ENCODE measurements at regions not wholly inside any gene's neighbourhood (a gene's known extent, or its start where the extent isn't known, plus 50 kb on each side); places are given as distances from the start of the nearest gene placed in this dataset.

DNA sequence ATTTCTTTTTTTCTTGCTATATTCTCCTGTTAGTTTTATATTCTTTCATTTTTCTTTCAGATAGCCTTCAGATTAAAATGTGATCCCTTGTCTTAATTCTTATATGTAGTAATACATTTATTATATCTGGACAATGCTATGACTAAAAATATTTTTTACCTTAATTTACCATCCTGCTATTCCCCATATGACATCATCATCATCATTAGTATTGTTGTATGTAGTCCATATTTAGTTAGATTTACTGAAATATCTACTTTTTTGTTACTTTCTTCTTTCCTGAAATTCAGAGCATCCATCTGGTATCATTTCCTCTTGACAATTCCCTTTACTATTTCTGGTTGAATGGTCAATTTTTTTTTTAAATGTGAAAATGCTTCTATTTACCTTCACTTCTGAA lies 951.6 kb upstream of the POU3F3 start:
- H3K9me3 ChIP-seq, result peaks cover 0 to 17% (median 0%) of the 10 kb centered on the region in 8 donors
- no peaks in the 10 kb centered on the region for H3K27me3 ChIP-seq (replicated peaks in 1 of 7)
- intact Hi-C loops (cut with DNase I; ENCODE audit: low total_unique reads), result no loop called here
- no peak overlapping the region for H3K4me3 ChIP-seq
- H3K36me3 ChIP-seq, result no peaks in the 10 kb centered on the region
- no peak for DNase-seq
- no peaks in the 10 kb centered on the region for H3K4me1 ChIP-seq
- no peak overlapping the region for H3K27ac ChIP-seq
- TF ChIP-seq POLR2A (IDR thresholded peaks at IDR 0.05) (no peak), POLR2AphosphoS5 (IDR thresholded peaks at IDR 0.05) (no peak), CTCF (IDR thresholded peaks at IDR 0.05 in 8 of 11, conservative IDR thresholded peaks at IDR 0.05 in 3 of 11) (no peak)

- Histone ChIP-seq H3K36me3 (no peaks in the 10 kb centered on the region), H3K9me3 (peaks cover 0 to 13% (median 5%) of the 10 kb centered on the region in 8 donors), H3K4me1 (no peaks in the 10 kb centered on the region), H3K27ac (no peak overlapping the region), H3K27me3 (replicated peaks in 1 of 7) (no peaks in the 10 kb centered on the region), H3K4me3 (no peak overlapping the region)
- DNase-seq, result no peak
- intact Hi-C loops (cut with DNase I; ENCODE audit: low total_unique reads), result no loop called here
- TF ChIP-seq POLR2AphosphoS5 (IDR thresholded peaks at IDR 0.05) (no peak), POLR2A (IDR thresholded peaks at IDR 0.05) (no peak)
Measured at GRCh38 chr2:103921161-103921560, 932.8 kb upstream of the POU3F3 start.

- DNase-seq, result no peak
- intact Hi-C loops (cut with DNase I; ENCODE audit: low total_unique reads), result no loop called here
Measured at GRCh38 chr2:103942199-103942598, 911.7 kb upstream of the POU3F3 start.

DNA sequence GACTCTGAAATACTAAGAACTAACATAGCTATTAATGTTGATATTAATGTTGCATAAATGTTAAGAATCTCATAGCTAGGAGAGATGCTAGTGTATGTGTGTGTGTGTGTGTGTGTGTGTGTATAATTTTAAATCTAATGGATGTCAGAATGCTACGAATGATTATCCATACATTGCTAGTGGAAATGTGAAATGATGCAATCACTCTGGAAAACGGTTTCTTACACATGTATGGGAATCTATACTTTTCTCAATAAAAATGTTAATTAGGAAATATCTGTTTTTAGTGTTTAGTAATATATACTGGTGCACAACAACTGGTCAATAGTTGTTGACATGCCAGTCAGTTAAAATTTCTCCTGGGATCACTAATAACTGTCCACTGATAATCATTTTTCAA lies 908.8 kb upstream of the POU3F3 start:
- H3K27me3 ChIP-seq (replicated peaks in 1 of 7), result no peaks in the 10 kb centered on the region
- DNase-seq, result no peak
- 68 to 81% (median 70%) methylated on average over 2 of the region's 2 CpGs for WGBS, 5 donors
- H3K27ac ChIP-seq, result no peak overlapping the region
- intact Hi-C loops (cut with DNase I; ENCODE audit: low total_unique reads), result no loop called here
- no peaks in the 10 kb centered on the region for H3K36me3 ChIP-seq
- H3K4me3 ChIP-seq, result no peak overlapping the region
- H3K4me1 ChIP-seq, result no peaks in the 10 kb centered on the region
- TF ChIP-seq POLR2A (IDR thresholded peaks at IDR 0.05) (no peak), POLR2AphosphoS5 (IDR thresholded peaks at IDR 0.05) (no peak)
- peaks cover 0 to 33% (median 22%) of the 10 kb centered on the region in 8 donors for H3K9me3 ChIP-seq

More at GRCh38 chr2:103942199-103942598, 911.7 kb upstream of the POU3F3 start:
- H3K36me3 ChIP-seq, result no peaks in the 10 kb centered on the region
- no peaks in the 10 kb centered on the region for H3K27me3 ChIP-seq (replicated peaks in 1 of 7)
- H3K4me1 ChIP-seq, result no peaks in the 10 kb centered on the region
- H3K4me3 ChIP-seq, result no peak overlapping the region
- no peak for TF ChIP-seq POLR2AphosphoS5 (IDR thresholded peaks at IDR 0.05)
- TF ChIP-seq CTCF (IDR thresholded peaks at IDR 0.05 in 8 of 11, conservative IDR thresholded peaks at IDR 0.05 in 3 of 11), result no peak
- no peak for TF ChIP-seq POLR2A (IDR thresholded peaks at IDR 0.05)
- H3K27ac ChIP-seq, result no peak overlapping the region
- peaks cover 0 to 59% (median 29%) of the 10 kb centered on the region in 8 donors for H3K9me3 ChIP-seq

- WGBS, 5 donors, result 34 to 42% (median 39%) methylated on average over 9 of the region's 9 CpGs
- no peak for DNase-seq
- no peak overlapping the region for H3K4me3 ChIP-seq
- no peaks in the 10 kb centered on the region for H3K4me1 ChIP-seq
- intact Hi-C loops (cut with DNase I; ENCODE audit: low total_unique reads), result no loop called here
- H3K9me3 ChIP-seq, result no peaks in the 10 kb centered on the region
- no peak overlapping the region for H3K27ac ChIP-seq
- TF ChIP-seq CTCF (IDR thresholded peaks at IDR 0.05 in 8 of 11, conservative IDR thresholded peaks at IDR 0.05 in 3 of 11), result peak in 4 of 11 experiments; percentile 11 to 25 (median 18)
- TF ChIP-seq POLR2AphosphoS5 (IDR thresholded peaks at IDR 0.05), result no peak
- TF ChIP-seq POLR2A (IDR thresholded peaks at IDR 0.05), result no peak
- no peaks in the 10 kb centered on the region for H3K36me3 ChIP-seq
- H3K27me3 ChIP-seq (replicated peaks in 1 of 7), result no peaks in the 10 kb centered on the region
Measured at GRCh38 chr2:103959174-103960128, 894.5 kb upstream of the POU3F3 start.

All from spleen (tissue), 11 donors.